ENCODE measurements at regions not wholly inside any gene's neighbourhood (a gene's known extent, or its start where the extent isn't known, plus 50 kb on each side); places are given as distances from the start of the nearest gene placed in this dataset.

DNA sequence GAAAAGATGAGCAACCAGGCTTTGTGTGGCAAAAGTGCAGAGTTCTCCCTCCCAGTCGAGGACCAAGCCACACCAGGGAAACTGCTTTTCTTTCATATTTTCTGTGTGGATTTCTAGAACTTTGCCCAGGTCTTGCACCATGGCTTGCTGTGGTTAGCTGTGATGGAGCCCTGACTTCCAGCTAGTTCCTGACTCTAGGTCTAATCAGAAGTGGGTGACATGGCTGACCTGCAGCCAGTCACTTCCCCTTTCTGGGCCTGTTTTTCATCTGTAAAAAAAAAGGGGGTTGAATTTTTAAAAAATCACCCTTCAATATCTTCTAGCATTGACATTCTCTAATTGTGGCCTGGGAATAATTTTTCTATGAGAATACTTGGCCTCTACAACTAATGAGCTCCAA, 491.2 kb upstream of the USP24 start:
- Histone ChIP-seq H3F3A (ENCODE audit: low read depth) (no peaks in the 10 kb centered on the region), H3K36me3 (ENCODE audit: insufficient read depth, low read length) (no peaks in the 10 kb centered on the region), H3K9me2 (replicated peaks; ENCODE audit: low read depth, low read length) (no peaks in the 10 kb centered on the region), H2AFZ (ENCODE audit: low read length) (no peak overlapping the region), H3K4me2 (ENCODE audit: low read depth, low read length, poor library complexity, severe bottlenecking) (no peak overlapping the region), H3K27me3 (ENCODE audit: insufficient read depth, low read length, poor library complexity, severe bottlenecking) (no peaks in the 10 kb centered on the region), H3K79me2 (ENCODE audit: insufficient read depth, low read length) (no peaks in the 10 kb centered on the region), H3K4me3 (ENCODE audit: low read length, poor library complexity, severe bottlenecking) (no peak overlapping the region), H3K4me1 (ENCODE audit: insufficient read depth, low read length, poor library complexity, severe bottlenecking) (no peaks in the 10 kb centered on the region), H4K20me1 (ENCODE audit: insufficient read depth, low read length, poor library complexity, severe bottlenecking) (no peaks in the 10 kb centered on the region), H3K9ac (ENCODE audit: low read depth, low read length, poor library complexity, severe bottlenecking) (no peak overlapping the region), H3K9me3 (ENCODE audit: insufficient read depth, low read depth, low read length) (no peaks in the 10 kb centered on the region)
- no peak for TF ChIP-seq EZH2phosphoT487 (IDR thresholded peaks at IDR 0.05; ENCODE audit: borderline replicate concordance)
- TF ChIP-seq, protein P1, sequence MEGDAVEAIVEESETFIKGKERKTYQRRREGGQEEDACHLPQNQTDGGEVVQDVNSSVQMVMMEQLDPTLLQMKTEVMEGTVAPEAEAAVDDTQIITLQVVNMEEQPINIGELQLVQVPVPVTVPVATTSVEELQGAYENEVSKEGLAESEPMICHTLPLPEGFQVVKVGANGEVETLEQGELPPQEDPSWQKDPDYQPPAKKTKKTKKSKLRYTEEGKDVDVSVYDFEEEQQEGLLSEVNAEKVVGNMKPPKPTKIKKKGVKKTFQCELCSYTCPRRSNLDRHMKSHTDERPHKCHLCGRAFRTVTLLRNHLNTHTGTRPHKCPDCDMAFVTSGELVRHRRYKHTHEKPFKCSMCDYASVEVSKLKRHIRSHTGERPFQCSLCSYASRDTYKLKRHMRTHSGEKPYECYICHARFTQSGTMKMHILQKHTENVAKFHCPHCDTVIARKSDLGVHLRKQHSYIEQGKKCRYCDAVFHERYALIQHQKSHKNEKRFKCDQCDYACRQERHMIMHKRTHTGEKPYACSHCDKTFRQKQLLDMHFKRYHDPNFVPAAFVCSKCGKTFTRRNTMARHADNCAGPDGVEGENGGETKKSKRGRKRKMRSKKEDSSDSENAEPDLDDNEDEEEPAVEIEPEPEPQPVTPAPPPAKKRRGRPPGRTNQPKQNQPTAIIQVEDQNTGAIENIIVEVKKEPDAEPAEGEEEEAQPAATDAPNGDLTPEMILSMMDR (conservative IDR thresholded peaks at IDR 0.05; ENCODE audit: low read length): no peak

DNA sequence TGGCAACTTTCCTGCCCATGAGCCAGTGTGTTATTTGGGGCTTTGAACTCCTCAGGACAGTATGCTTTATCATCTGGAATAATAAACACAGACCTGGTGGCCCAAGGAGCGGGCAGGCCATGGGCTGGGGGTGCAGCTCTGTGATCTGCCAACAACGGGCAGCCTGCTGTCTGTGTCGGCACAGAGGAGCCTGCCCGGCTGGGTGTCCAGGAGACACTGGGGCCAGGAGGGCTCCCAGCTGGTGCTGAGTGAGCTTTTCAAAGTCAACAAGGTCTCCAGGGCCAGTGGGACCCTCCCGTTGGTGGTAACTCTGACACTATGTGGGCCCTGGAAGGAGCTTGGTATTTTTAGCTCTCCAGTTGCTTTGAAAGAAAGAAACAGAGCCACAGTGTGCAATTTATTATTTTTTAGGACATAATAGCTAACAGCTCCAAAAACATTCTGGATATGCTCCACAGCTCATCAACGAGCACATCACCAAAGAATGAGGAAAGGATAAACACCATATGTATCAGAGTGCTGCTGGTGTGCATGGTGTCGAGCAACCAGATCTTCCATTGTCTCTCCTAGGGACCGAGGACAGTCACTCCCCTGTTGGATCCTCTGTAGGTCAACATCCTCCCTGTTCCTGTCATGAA, 488.7 kb upstream of the USP24 start:
- Histone ChIP-seq H3K9ac (ENCODE audit: low read depth, low read length, poor library complexity, severe bottlenecking) (no peak overlapping the region), H4K20me1 (ENCODE audit: insufficient read depth, low read length, poor library complexity, severe bottlenecking) (no peaks in the 10 kb centered on the region), H3K9me2 (replicated peaks; ENCODE audit: low read depth, low read length) (no peaks in the 10 kb centered on the region), H3K27me3 (ENCODE audit: insufficient read depth, low read length, poor library complexity, severe bottlenecking) (no peaks in the 10 kb centered on the region), H3F3A (ENCODE audit: low read depth) (no peaks in the 10 kb centered on the region), H2AFZ (ENCODE audit: low read length) (no peak overlapping the region), H3K4me2 (ENCODE audit: low read depth, low read length, poor library complexity, severe bottlenecking) (no peak overlapping the region), H3K79me2 (ENCODE audit: insufficient read depth, low read length) (no peaks in the 10 kb centered on the region), H3K36me3 (ENCODE audit: insufficient read depth, low read length) (no peaks in the 10 kb centered on the region), H3K9me3 (ENCODE audit: insufficient read depth, low read depth, low read length) (no peaks in the 10 kb centered on the region), H3K4me3 (ENCODE audit: low read length, poor library complexity, severe bottlenecking) (no peak overlapping the region), H3K4me1 (ENCODE audit: insufficient read depth, low read length, poor library complexity, severe bottlenecking) (no peaks in the 10 kb centered on the region)
- TF ChIP-seq EZH2phosphoT487 (IDR thresholded peaks at IDR 0.05; ENCODE audit: borderline replicate concordance): no peak
- TF ChIP-seq, protein P1 (conservative IDR thresholded peaks at IDR 0.05; ENCODE audit: low read length): no peak

DNA sequence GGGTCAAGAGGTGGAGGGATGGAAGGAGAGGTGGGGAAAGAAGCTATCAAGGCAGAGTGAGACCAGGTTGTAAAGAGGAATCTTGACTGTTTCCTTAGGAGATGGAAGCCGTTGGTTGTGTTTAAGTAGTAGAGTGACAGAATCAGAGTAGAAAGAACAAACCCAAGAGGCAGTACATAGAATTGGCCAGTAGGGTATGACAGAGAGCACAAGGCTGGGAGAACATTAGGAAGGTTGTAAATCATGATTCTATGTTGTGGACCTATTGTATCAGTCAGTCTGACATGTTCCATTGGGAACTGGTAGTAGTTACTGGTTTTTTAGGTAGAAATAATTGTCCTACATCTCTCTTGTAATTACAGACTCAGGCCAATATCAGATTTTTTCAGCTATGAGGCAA, 486.9 kb upstream of the USP24 start:
- TF ChIP-seq, protein P1 (conservative IDR thresholded peaks at IDR 0.05; ENCODE audit: low read length): peak; percentile 58
- no peak for TF ChIP-seq EZH2phosphoT487 (IDR thresholded peaks at IDR 0.05; ENCODE audit: borderline replicate concordance)
- Histone ChIP-seq H3K79me2 (ENCODE audit: insufficient read depth, low read length) (no peaks in the 10 kb centered on the region), H3K27me3 (ENCODE audit: insufficient read depth, low read length, poor library complexity, severe bottlenecking) (no peaks in the 10 kb centered on the region), H3K9me3 (ENCODE audit: insufficient read depth, low read depth, low read length) (no peaks in the 10 kb centered on the region), H2AFZ (ENCODE audit: low read length) (no peak overlapping the region), H3K4me2 (ENCODE audit: low read depth, low read length, poor library complexity, severe bottlenecking) (no peak overlapping the region), H3K4me3 (ENCODE audit: low read length, poor library complexity, severe bottlenecking) (no peak overlapping the region), H4K20me1 (ENCODE audit: insufficient read depth, low read length, poor library complexity, severe bottlenecking) (no peaks in the 10 kb centered on the region), H3K9ac (ENCODE audit: low read depth, low read length, poor library complexity, severe bottlenecking) (no peak overlapping the region), H3K9me2 (replicated peaks; ENCODE audit: low read depth, low read length) (no peaks in the 10 kb centered on the region), H3K36me3 (ENCODE audit: insufficient read depth, low read length) (no peaks in the 10 kb centered on the region), H3K4me1 (ENCODE audit: insufficient read depth, low read length, poor library complexity, severe bottlenecking) (no peaks in the 10 kb centered on the region), H3F3A (ENCODE audit: low read depth) (no peaks in the 10 kb centered on the region)

Measured in Loucy (cell line).